ENCODE measurements at regions not wholly inside any gene's neighbourhood (a gene's known extent, or its start where the extent isn't known, plus 50 kb on each side); places are given as distances from the start of the nearest gene placed in this dataset.

- Histone ChIP-seq H3K23me2 (ENCODE audit: low read depth, low read length) (no peaks in the 10 kb centered on the region), H3K9me3 (ENCODE audit: insufficient read depth in 2 of 2, low read depth in 1 of 2, low read length in 1 of 2) (peaks cover 0 to 3% of the 10 kb centered on the region in 2 experiments; a peak in 1 of 4 replicates), H3K23ac (ENCODE audit: insufficient read length) (no peak overlapping the region), H2BK12ac (ENCODE audit: low read depth, low read length) (no peak overlapping the region), H2BK15ac (ENCODE audit: low read length) (no peak overlapping the region), H2AFZ (ENCODE audit: low read length) (no peak overlapping the region), H4K8ac (ENCODE audit: extremely low read depth, insufficient read depth, low read length) (no peak overlapping the region), H3K4me1 (replicated peaks in 1 of 4; ENCODE audit: control insufficient read depth in 3 of 4, insufficient read depth in 4 of 4, low read length in 3 of 4) (peaks cover 0 to 4% (median 0%) of the 10 kb centered on the region in 4 experiments; a peak in 3 of 7 replicates), H3K4ac (replicated peaks; ENCODE audit: insufficient read length, low read depth, low read length) (no peak overlapping the region), H4K91ac (replicated peaks; ENCODE audit: insufficient read length, low read length) (no peak overlapping the region), H3K4me3 (ENCODE audit: extremely low read depth in 1 of 4, insufficient read depth in 2 of 4, low read depth in 3 of 4, low read length in 4 of 4) (no peak overlapping the region), H3K27ac (ENCODE audit: low read depth, low read length) (no peak overlapping the region), H3K27me3 (replicated peaks in 1 of 4; ENCODE audit: control insufficient read depth in 3 of 4, extremely low read depth in 1 of 4, insufficient read depth in 3 of 4, low read length in 3 of 4) (peaks cover 0 to 3% (median 0%) of the 10 kb centered on the region in 4 experiments; a peak in 1 of 7 replicates), H2BK20ac (ENCODE audit: low read length) (no peak overlapping the region), H3K18ac (ENCODE audit: extremely low read depth, low read length) (no peak overlapping the region), H4K5ac (ENCODE audit: insufficient read length, low read depth, low read length) (no peak overlapping the region), H3K4me2 (ENCODE audit: insufficient read depth in 1 of 2, low read depth in 2 of 2, low read length in 2 of 2) (no peak overlapping the region), H3K56ac (replicated peaks; ENCODE audit: insufficient read length, low read depth, low read length) (no peak overlapping the region), H3K9ac (replicated peaks in 1 of 4; ENCODE audit: extremely low read depth in 1 of 4, low read depth in 3 of 4, low read length in 3 of 4) (no peak overlapping the region), H4K20me1 (replicated peaks in 1 of 2; ENCODE audit: control insufficient read depth in 1 of 2, insufficient read depth in 2 of 2, low read length in 2 of 2) (no peaks in the 10 kb centered on the region), H3K79me2 (ENCODE audit: control insufficient read depth in 1 of 2, insufficient read depth in 2 of 2, low read length in 2 of 2) (no peaks in the 10 kb centered on the region), H3K36me3 (ENCODE audit: control insufficient read depth in 2 of 4, insufficient read depth in 4 of 4, low read length in 3 of 4) (no peaks in the 10 kb centered on the region), H3K79me1 (ENCODE audit: low read depth, low read length) (0 out of 2 replicates have a peak, but pooled peaks cover 3% of the 10 kb centered on the region), H2BK5ac (ENCODE audit: low read depth, low read length) (no peak overlapping the region), H2AK5ac (ENCODE audit: low read depth, low read length) (no peak overlapping the region), H3K14ac (ENCODE audit: insufficient read length) (no peak overlapping the region), H2BK120ac (replicated peaks; ENCODE audit: low read depth, low read length) (no peak overlapping the region)
- 90% methylated on average over 3 of the region's 3 CpGs; no CpG with 5 or more reads in 1 of the 2 experiments for WGBS, 2 experiments (ENCODE audit: extremely low coverage in 1 of 2, insufficient coverage in 1 of 2, insufficient read length in 1 of 2, insufficient replicate concordance in 2 of 2, low coverage in 1 of 2, low lambda C conversion rate in 2 of 2, missing lambda C conversion rate in 1 of 2)
- no peak for FAIRE-seq
- ChIA-PET CTCF (ENCODE audit: partially characterized antibody) (interaction anchor here (2.8 kb wide), 1 partner anchor 8 kb away, joined by 18 read pairs; no protein-coding TSS in a partner anchor), POLR2A (ENCODE audit: partially characterized antibody) (interaction anchor here (0.8 kb wide), 1 partner anchor 274 kb away, joined by 3 read pairs; no protein-coding TSS in a partner anchor)
- no peak for DNase-seq (ENCODE audit: low read depth in 1 of 2, low spot score in 2 of 2)
- TF ChIP-seq USF2 (IDR thresholded peaks at IDR 0.05; ENCODE audit: low read length) (no peak), CBX8 (IDR thresholded peaks at IDR 0.05; ENCODE audit: borderline replicate concordance, low read depth, low read length) (no peak), SIN3A (conservative IDR thresholded peaks at IDR 0.05 in 1 of 2, IDR thresholded peaks at IDR 0.05 in 1 of 2; ENCODE audit: low read depth in 1 of 2, low read length in 2 of 2) (no peak), ASH2L (IDR thresholded peaks at IDR 0.05; ENCODE audit: low read length) (no peak), BCL11A (IDR thresholded peaks at IDR 0.05; ENCODE audit: low read depth in 2 of 2, low read length in 2 of 2) (no peak), POLR2A (IDR thresholded peaks at IDR 0.05; ENCODE audit: control extremely low read depth in 1 of 2, low read depth in 2 of 2, low read length in 2 of 2) (no peak), ZNF274 (IDR thresholded peaks at IDR 0.05; ENCODE audit: borderline replicate concordance, extremely low read depth, low read length) (no peak), SP1 (IDR thresholded peaks at IDR 0.05; ENCODE audit: low read depth, low read length) (no peak), JUND (IDR thresholded peaks at IDR 0.05; ENCODE audit: low read length) (no peak), CTBP2 (IDR thresholded peaks at IDR 0.05; ENCODE audit: borderline replicate concordance, insufficient read depth, insufficient read length, low read length) (no peak), RAD21 (IDR thresholded peaks at IDR 0.05 in 1 of 2, conservative IDR thresholded peaks at IDR 0.05 in 1 of 2; ENCODE audit: low read depth in 2 of 2, low read length in 2 of 2) (no peak), MAFK (IDR thresholded peaks at IDR 0.05; ENCODE audit: low read depth, low read length) (no peak), RFX5 (IDR thresholded peaks at IDR 0.05; ENCODE audit: borderline replicate concordance, low read depth, low read length) (no peak)
Observed at GRCh38 chr2:64319896-64320295, 134.1 kb upstream of the LGALSL start.

Measured in H1 (cell line).